PFSK-1 (cell line): ENCODE measurements at regions not wholly inside any gene's neighbourhood (a gene's known extent, or its start where the extent isn't known, plus 50 kb on each side); places are given as distances from the start of the nearest gene placed in this dataset.

Experiments used
- FOXP2 ChIP-seq: optimal IDR thresholded peaks from 2 replicates; pipeline ENCODE3; 2011; ENCODE audit warnings: borderline replicate concordance, control low read depth, inconsistent platforms; ENCODE audit not compliant: insufficient read depth; ENCODE audit errors: extremely low read length, extremely low read depth
- POLR2AphosphoS5 ChIP-seq: IDR thresholded peaks from 2 replicates; pipeline ENCODE4 v1.6.1; 2012; ENCODE audit warnings: low read depth, mild to moderate bottlenecking, control low read depth, low read length, moderate library complexity
- REST ChIP-seq, 2 experiments: IDR thresholded peaks; 2 replicates each; pipeline versions ENCODE4 v1.6.1 to v1.8.0; 2011 to 2012; ENCODE audit warnings: low read depth in 2 of 2, low read length in 2 of 2, control low read depth in 1 of 2, inconsistent platforms in 1 of 2, mild to moderate bottlenecking in 1 of 2, moderate library complexity in 1 of 2; ENCODE audit not compliant: insufficient read depth in 1 of 2
- SIN3A ChIP-seq: IDR thresholded peaks from 2 replicates; pipeline ENCODE4 v1.6.1; 2012; ENCODE audit warnings: mild to moderate bottlenecking, low read length, moderate library complexity, borderline replicate concordance; ENCODE audit not compliant: insufficient read depth
- TAF1 ChIP-seq: IDR thresholded peaks from 2 replicates; pipeline ENCODE4 v1.6.1; 2012; ENCODE audit warnings: low read length, control low read depth, borderline replicate concordance; ENCODE audit not compliant: insufficient read depth

- TF ChIP-seq REST (IDR thresholded peaks at IDR 0.05; ENCODE audit: insufficient read depth in 1 of 2, low read depth in 2 of 2, low read length in 2 of 2) = no peak
- TF ChIP-seq POLR2AphosphoS5 = no peak
- TF ChIP-seq SIN3A = no peak
- TF ChIP-seq TAF1 = no peak
- no peak for TF ChIP-seq FOXP2
Observed at GRCh38 chr15:54687628-54688027, 509.1 kb downstream of the RSL24D1 start.
